ENCODE measurements at regions not wholly inside any gene's neighbourhood (a gene's known extent, or its start where the extent isn't known, plus 50 kb on each side); places are given as distances from the start of the nearest gene placed in this dataset.
"Not testable (repeated sequence)": the region's sequence is repeated elsewhere in the genome, so short reads cannot be mapped to it uniquely, and the experiment has no call there.

GRCh38 chr20:59488459-59488858 lies 115.9 kb upstream of the PHACTR3 start:
- not testable (repeated sequence) for H3K79me1 ChIP-seq (ENCODE audit: low read length); H4K5ac ChIP-seq (ENCODE audit: low read length); H3K23ac ChIP-seq (ENCODE audit: low read length); H2BK5ac ChIP-seq (ENCODE audit: low read length); H3K79me2 ChIP-seq (ENCODE audit: control insufficient read depth, insufficient read depth, low read length); H3K56ac ChIP-seq (ENCODE audit: low read length); H3K18ac ChIP-seq (ENCODE audit: low read length); H2BK120ac ChIP-seq (ENCODE audit: low read depth, low read length); H3K4me1 ChIP-seq (ENCODE audit: control insufficient read depth, low read depth, low read length); H3K4me2 ChIP-seq (ENCODE audit: low read length); H2AK5ac ChIP-seq (ENCODE audit: low read length); H3K4ac ChIP-seq (ENCODE audit: low read depth, low read length); H4K8ac ChIP-seq (ENCODE audit: low read depth, low read length); H3K36me3 ChIP-seq (ENCODE audit: control insufficient read depth, insufficient read depth, low read length); DNase-seq; H3K27ac ChIP-seq (ENCODE audit: low read depth, low read length); H3K9ac ChIP-seq (ENCODE audit: low read length); H3K4me3 ChIP-seq (ENCODE audit: low read length); H2BK15ac ChIP-seq (replicated peaks; ENCODE audit: low read depth); H3K27me3 ChIP-seq (ENCODE audit: insufficient read depth, low read length, poor library complexity)
- WGBS (ENCODE audit: extremely low coverage, insufficient coverage, low lambda C conversion rate): no CpG with 5 or more reads among the region's 6 CpGs

GRCh38 chr20:59490196-59491004 lies 113.9 kb upstream of the PHACTR3 start:
- DNase-seq: not testable (repeated sequence)

GRCh38 chr20:59491884-59492283 lies 112.5 kb upstream of the PHACTR3 start:
- Histone ChIP-seq H3K4ac (ENCODE audit: low read depth, low read length) (no peak overlapping the region), H3K18ac (ENCODE audit: low read length) (no peak overlapping the region), H3K23ac (ENCODE audit: low read length) (no peak overlapping the region), H3K79me1 (ENCODE audit: low read length) (no peaks in the 10 kb centered on the region), H3K9ac (ENCODE audit: low read length) (no peak overlapping the region), H3K4me3 (ENCODE audit: low read length) (no peak overlapping the region), H2AK5ac (ENCODE audit: low read length) (no peak overlapping the region), H2BK15ac (replicated peaks; ENCODE audit: low read depth) (no peak overlapping the region), H3K27ac (ENCODE audit: low read depth, low read length) (no peak overlapping the region), H2BK5ac (ENCODE audit: low read length) (no peak overlapping the region), H3K27me3 (ENCODE audit: insufficient read depth, low read length, poor library complexity) (no peaks in the 10 kb centered on the region), H4K5ac (ENCODE audit: low read length) (no peak overlapping the region), H3K4me1 (ENCODE audit: control insufficient read depth, low read depth, low read length) (no peaks in the 10 kb centered on the region), H3K56ac (ENCODE audit: low read length) (no peak overlapping the region), H3K4me2 (ENCODE audit: low read length) (no peak overlapping the region), H3K36me3 (ENCODE audit: control insufficient read depth, insufficient read depth, low read length) (no peaks in the 10 kb centered on the region), H4K8ac (ENCODE audit: low read depth, low read length) (no peak overlapping the region), H2BK120ac (ENCODE audit: low read depth, low read length) (no peak overlapping the region), H3K79me2 (ENCODE audit: control insufficient read depth, insufficient read depth, low read length) (no peaks in the 10 kb centered on the region)
- no peak for DNase-seq
- WGBS (ENCODE audit: extremely low coverage, insufficient coverage, low lambda C conversion rate): no CpG with 5 or more reads among the region's 6 CpGs

More at GRCh38 chr20:59490196-59491004, 113.9 kb upstream of the PHACTR3 start:
- not testable (repeated sequence) for H2BK15ac ChIP-seq (replicated peaks; ENCODE audit: low read depth); H3K4me1 ChIP-seq (ENCODE audit: control insufficient read depth, low read depth, low read length); H4K8ac ChIP-seq (ENCODE audit: low read depth, low read length); H3K4me3 ChIP-seq (ENCODE audit: low read length); H3K36me3 ChIP-seq (ENCODE audit: control insufficient read depth, insufficient read depth, low read length); H4K5ac ChIP-seq (ENCODE audit: low read length); H3K79me2 ChIP-seq (ENCODE audit: control insufficient read depth, insufficient read depth, low read length); H2BK120ac ChIP-seq (ENCODE audit: low read depth, low read length); H3K27ac ChIP-seq (ENCODE audit: low read depth, low read length); H3K4ac ChIP-seq (ENCODE audit: low read depth, low read length); H3K9ac ChIP-seq (ENCODE audit: low read length); H3K23ac ChIP-seq (ENCODE audit: low read length); H3K79me1 ChIP-seq (ENCODE audit: low read length); H2BK5ac ChIP-seq (ENCODE audit: low read length); H3K4me2 ChIP-seq (ENCODE audit: low read length); H3K27me3 ChIP-seq (ENCODE audit: insufficient read depth, low read length, poor library complexity); H3K56ac ChIP-seq (ENCODE audit: low read length); H3K18ac ChIP-seq (ENCODE audit: low read length); H2AK5ac ChIP-seq (ENCODE audit: low read length)
- WGBS (ENCODE audit: extremely low coverage, insufficient coverage, low lambda C conversion rate): no CpG with 5 or more reads among the region's 18 CpGs

GRCh38 chr20:59493926-59494325 lies 110.4 kb upstream of the PHACTR3 start:
- no peak overlapping the region for H3K18ac ChIP-seq (ENCODE audit: low read length)
- no peak overlapping the region for H2AK5ac ChIP-seq (ENCODE audit: low read length)
- no CpG with 5 or more reads among the region's 5 CpGs for WGBS (ENCODE audit: extremely low coverage, insufficient coverage, low lambda C conversion rate)
- H3K27ac ChIP-seq (ENCODE audit: low read depth, low read length): no peak overlapping the region
- H3K23ac ChIP-seq (ENCODE audit: low read length): no peak overlapping the region
- H2BK120ac ChIP-seq (ENCODE audit: low read depth, low read length): no peak overlapping the region
- H2BK5ac ChIP-seq (ENCODE audit: low read length): no peak overlapping the region
- H3K36me3 ChIP-seq (ENCODE audit: control insufficient read depth, insufficient read depth, low read length): no peaks in the 10 kb centered on the region
- H3K4ac ChIP-seq (ENCODE audit: low read depth, low read length): no peak overlapping the region
- no peak overlapping the region for H4K8ac ChIP-seq (ENCODE audit: low read depth, low read length)
- H3K4me3 ChIP-seq (ENCODE audit: low read length): no peak overlapping the region
- no peaks in the 10 kb centered on the region for H3K27me3 ChIP-seq (ENCODE audit: insufficient read depth, low read length, poor library complexity)
- no peaks in the 10 kb centered on the region for H3K4me1 ChIP-seq (ENCODE audit: control insufficient read depth, low read depth, low read length)
- no peak overlapping the region for H3K4me2 ChIP-seq (ENCODE audit: low read length)
- no peak overlapping the region for H3K9ac ChIP-seq (ENCODE audit: low read length)
- DNase-seq: no peak
- H4K5ac ChIP-seq (ENCODE audit: low read length): no peak overlapping the region
- H2BK15ac ChIP-seq (replicated peaks; ENCODE audit: low read depth): no peak overlapping the region
- H3K56ac ChIP-seq (ENCODE audit: low read length): no peak overlapping the region
- H3K79me1 ChIP-seq (ENCODE audit: low read length): no peaks in the 10 kb centered on the region
- no peaks in the 10 kb centered on the region for H3K79me2 ChIP-seq (ENCODE audit: control insufficient read depth, insufficient read depth, low read length)

GRCh38 chr20:59495166-59495565 lies 109.2 kb upstream of the PHACTR3 start:
- Histone ChIP-seq H3K4me1 (ENCODE audit: control insufficient read depth, low read depth, low read length) (no peaks in the 10 kb centered on the region), H3K4me2 (ENCODE audit: low read length) (no peak overlapping the region), H3K27me3 (ENCODE audit: insufficient read depth, low read length, poor library complexity) (no peaks in the 10 kb centered on the region), H3K18ac (ENCODE audit: low read length) (no peak overlapping the region), H3K36me3 (ENCODE audit: control insufficient read depth, insufficient read depth, low read length) (no peaks in the 10 kb centered on the region), H3K9ac (ENCODE audit: low read length) (no peak overlapping the region), H3K4me3 (ENCODE audit: low read length) (no peak overlapping the region), H4K5ac (ENCODE audit: low read length) (no peak overlapping the region), H3K79me2 (ENCODE audit: control insufficient read depth, insufficient read depth, low read length) (no peaks in the 10 kb centered on the region), H3K56ac (ENCODE audit: low read length) (no peak overlapping the region), H4K8ac (ENCODE audit: low read depth, low read length) (no peak overlapping the region), H2BK5ac (ENCODE audit: low read length) (no peak overlapping the region), H3K27ac (ENCODE audit: low read depth, low read length) (no peak overlapping the region), H2BK15ac (replicated peaks; ENCODE audit: low read depth) (no peak overlapping the region), H3K4ac (ENCODE audit: low read depth, low read length) (no peak overlapping the region), H3K23ac (ENCODE audit: low read length) (no peak overlapping the region), H3K79me1 (ENCODE audit: low read length) (no peaks in the 10 kb centered on the region), H2BK120ac (ENCODE audit: low read depth, low read length) (no peak overlapping the region), H2AK5ac (ENCODE audit: low read length) (no peak overlapping the region)
- no CpG with 5 or more reads among the region's 8 CpGs for WGBS (ENCODE audit: extremely low coverage, insufficient coverage, low lambda C conversion rate)
- no peak for DNase-seq

Data from mesendoderm (in vitro differentiated cells).